ENCODE measurements at regions not wholly inside any gene's neighbourhood (a gene's known extent, or its start where the extent isn't known, plus 50 kb on each side); places are given as distances from the start of the nearest gene placed in this dataset.

DNA sequence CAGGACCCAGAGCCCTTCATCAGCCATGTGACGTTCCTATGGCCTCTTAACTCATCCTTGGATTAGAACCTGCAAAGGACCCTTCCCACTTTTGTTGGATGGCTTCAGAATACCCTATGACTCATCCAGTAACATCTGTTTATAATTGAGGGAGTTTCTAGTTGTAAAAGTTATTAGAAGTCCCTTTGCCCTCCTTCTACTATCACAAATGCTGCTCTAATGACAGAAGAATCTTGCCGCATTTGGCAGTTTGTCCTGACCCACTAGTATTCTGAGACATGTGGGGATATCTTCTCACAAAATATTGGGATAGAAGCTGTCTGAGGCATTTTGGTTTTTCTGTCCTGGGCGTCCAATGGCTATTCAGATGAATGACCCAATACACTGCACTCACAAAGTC lies 251.8 kb upstream of the TMEM72 start:
- TF ChIP-seq, protein P1, sequence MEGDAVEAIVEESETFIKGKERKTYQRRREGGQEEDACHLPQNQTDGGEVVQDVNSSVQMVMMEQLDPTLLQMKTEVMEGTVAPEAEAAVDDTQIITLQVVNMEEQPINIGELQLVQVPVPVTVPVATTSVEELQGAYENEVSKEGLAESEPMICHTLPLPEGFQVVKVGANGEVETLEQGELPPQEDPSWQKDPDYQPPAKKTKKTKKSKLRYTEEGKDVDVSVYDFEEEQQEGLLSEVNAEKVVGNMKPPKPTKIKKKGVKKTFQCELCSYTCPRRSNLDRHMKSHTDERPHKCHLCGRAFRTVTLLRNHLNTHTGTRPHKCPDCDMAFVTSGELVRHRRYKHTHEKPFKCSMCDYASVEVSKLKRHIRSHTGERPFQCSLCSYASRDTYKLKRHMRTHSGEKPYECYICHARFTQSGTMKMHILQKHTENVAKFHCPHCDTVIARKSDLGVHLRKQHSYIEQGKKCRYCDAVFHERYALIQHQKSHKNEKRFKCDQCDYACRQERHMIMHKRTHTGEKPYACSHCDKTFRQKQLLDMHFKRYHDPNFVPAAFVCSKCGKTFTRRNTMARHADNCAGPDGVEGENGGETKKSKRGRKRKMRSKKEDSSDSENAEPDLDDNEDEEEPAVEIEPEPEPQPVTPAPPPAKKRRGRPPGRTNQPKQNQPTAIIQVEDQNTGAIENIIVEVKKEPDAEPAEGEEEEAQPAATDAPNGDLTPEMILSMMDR (IDR thresholded peaks at IDR 0.05) = no peak
- TF ChIP-seq ZNF317 (CRISPR knock-in tag; IDR thresholded peaks at IDR 0.05; ENCODE audit: borderline replicate concordance, low read depth) (no peak), ETV6 (CRISPR knock-in tag; IDR thresholded peaks at IDR 0.05) (no peak), ELF4 (CRISPR knock-in tag; IDR thresholded peaks at IDR 0.05; ENCODE audit: low read depth) (no peak), NR2C2 (CRISPR knock-in tag; IDR thresholded peaks at IDR 0.05) (no peak), NFYB (CRISPR knock-in tag; conservative IDR thresholded peaks at IDR 0.05; ENCODE audit: low read depth) (no peak), SMAD3 (CRISPR knock-in tag; IDR thresholded peaks at IDR 0.05; ENCODE audit: borderline replicate concordance) (no peak), ZNF121 (CRISPR knock-in tag; IDR thresholded peaks at IDR 0.05) (no peak), ZNF512 (CRISPR knock-in tag; IDR thresholded peaks at IDR 0.05; ENCODE audit: borderline replicate concordance) (no peak), CREB1 (CRISPR knock-in tag; IDR thresholded peaks at IDR 0.05) (no peak)
- TF ChIP-seq, protein P2, sequence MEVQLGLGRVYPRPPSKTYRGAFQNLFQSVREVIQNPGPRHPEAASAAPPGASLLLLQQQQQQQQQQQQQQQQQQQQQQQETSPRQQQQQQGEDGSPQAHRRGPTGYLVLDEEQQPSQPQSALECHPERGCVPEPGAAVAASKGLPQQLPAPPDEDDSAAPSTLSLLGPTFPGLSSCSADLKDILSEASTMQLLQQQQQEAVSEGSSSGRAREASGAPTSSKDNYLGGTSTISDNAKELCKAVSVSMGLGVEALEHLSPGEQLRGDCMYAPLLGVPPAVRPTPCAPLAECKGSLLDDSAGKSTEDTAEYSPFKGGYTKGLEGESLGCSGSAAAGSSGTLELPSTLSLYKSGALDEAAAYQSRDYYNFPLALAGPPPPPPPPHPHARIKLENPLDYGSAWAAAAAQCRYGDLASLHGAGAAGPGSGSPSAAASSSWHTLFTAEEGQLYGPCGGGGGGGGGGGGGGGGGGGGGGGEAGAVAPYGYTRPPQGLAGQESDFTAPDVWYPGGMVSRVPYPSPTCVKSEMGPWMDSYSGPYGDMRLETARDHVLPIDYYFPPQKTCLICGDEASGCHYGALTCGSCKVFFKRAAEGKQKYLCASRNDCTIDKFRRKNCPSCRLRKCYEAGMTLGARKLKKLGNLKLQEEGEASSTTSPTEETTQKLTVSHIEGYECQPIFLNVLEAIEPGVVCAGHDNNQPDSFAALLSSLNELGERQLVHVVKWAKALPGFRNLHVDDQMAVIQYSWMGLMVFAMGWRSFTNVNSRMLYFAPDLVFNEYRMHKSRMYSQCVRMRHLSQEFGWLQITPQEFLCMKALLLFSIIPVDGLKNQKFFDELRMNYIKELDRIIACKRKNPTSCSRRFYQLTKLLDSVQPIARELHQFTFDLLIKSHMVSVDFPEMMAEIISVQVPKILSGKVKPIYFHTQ (CRISPR knock-in tag; IDR thresholded peaks at IDR 0.05) = no peak
- TF ChIP-seq, protein P3, sequence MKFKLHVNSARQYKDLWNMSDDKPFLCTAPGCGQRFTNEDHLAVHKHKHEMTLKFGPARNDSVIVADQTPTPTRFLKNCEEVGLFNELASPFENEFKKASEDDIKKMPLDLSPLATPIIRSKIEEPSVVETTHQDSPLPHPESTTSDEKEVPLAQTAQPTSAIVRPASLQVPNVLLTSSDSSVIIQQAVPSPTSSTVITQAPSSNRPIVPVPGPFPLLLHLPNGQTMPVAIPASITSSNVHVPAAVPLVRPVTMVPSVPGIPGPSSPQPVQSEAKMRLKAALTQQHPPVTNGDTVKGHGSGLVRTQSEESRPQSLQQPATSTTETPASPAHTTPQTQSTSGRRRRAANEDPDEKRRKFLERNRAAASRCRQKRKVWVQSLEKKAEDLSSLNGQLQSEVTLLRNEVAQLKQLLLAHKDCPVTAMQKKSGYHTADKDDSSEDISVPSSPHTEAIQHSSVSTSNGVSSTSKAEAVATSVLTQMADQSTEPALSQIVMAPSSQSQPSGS (CRISPR knock-in tag; IDR thresholded peaks at IDR 0.05; ENCODE audit: borderline replicate concordance, low read depth) = no peak
- TF ChIP-seq, protein P4, sequence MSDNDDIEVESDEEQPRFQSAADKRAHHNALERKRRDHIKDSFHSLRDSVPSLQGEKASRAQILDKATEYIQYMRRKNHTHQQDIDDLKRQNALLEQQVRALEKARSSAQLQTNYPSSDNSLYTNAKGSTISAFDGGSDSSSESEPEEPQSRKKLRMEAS (CRISPR knock-in tag; IDR thresholded peaks at IDR 0.05) = no peak
- TF ChIP-seq, protein P5, sequence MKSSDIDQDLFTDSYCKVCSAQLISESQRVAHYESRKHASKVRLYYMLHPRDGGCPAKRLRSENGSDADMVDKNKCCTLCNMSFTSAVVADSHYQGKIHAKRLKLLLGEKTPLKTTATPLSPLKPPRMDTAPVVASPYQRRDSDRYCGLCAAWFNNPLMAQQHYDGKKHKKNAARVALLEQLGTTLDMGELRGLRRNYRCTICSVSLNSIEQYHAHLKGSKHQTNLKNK (CRISPR knock-in tag; IDR thresholded peaks at IDR 0.05) = no peak
